Mesenchymal stem cell (in vitro differentiated cells and primary cell): ENCODE measurements at regions not wholly inside any gene's neighbourhood (a gene's known extent, or its start where the extent isn't known, plus 50 kb on each side); places are given as distances from the start of the nearest gene placed in this dataset.

Experiments used
- DNase-seq: peaks from one replicate; pipeline ENCODE4 v3.0.0-alpha.2; 2013
- H2AFZ ChIP-seq: one replicate; pipeline ENCODE4 v1.6.1; 2013; ENCODE audit warnings: low read depth, mild to moderate bottlenecking, control low read depth, inconsistent platforms, low read length, moderate library complexity
- H2AK5ac ChIP-seq: 2 replicates; pipeline ENCODE4 v1.6.1; 2013; ENCODE audit warnings: low read length, moderate library complexity, mild to moderate bottlenecking, inconsistent platforms; ENCODE audit not compliant: severe bottlenecking
- H2BK120ac ChIP-seq: one replicate; pipeline ENCODE4 v1.6.1; 2013; ENCODE audit warnings: low read depth, mild to moderate bottlenecking, inconsistent platforms, low read length, moderate library complexity
- H2BK12ac ChIP-seq, 2 experiments: one replicate each; pipeline ENCODE4 v1.6.1; 2013; ENCODE audit warnings: inconsistent platforms in 2 of 2, low read length in 2 of 2, mild to moderate bottlenecking in 2 of 2, moderate library complexity in 2 of 2, control low read depth in 1 of 2
- H2BK15ac ChIP-seq: one replicate; pipeline ENCODE4 v1.6.1; 2013; ENCODE audit warnings: mild to moderate bottlenecking, low read depth, inconsistent platforms; ENCODE audit not compliant: poor library complexity, severe bottlenecking
- H2BK5ac ChIP-seq: 2 replicates; pipeline ENCODE4 v1.6.1; 2013; ENCODE audit warnings: low read depth, mild to moderate bottlenecking, low read length, control low read depth, inconsistent platforms; ENCODE audit not compliant: poor library complexity, severe bottlenecking
- H3K14ac ChIP-seq, 2 experiments: one replicate each; pipeline ENCODE4 v1.6.1; 2013; ENCODE audit warnings: inconsistent platforms in 2 of 2, low read length in 2 of 2, control low read depth in 1 of 2, mild to moderate bottlenecking in 1 of 2, moderate library complexity in 1 of 2
- H3K18ac ChIP-seq, 2 experiments: one replicate each; pipeline ENCODE4 v1.6.1; 2013; ENCODE audit warnings: inconsistent platforms in 2 of 2, low read length in 2 of 2, control low read depth in 1 of 2, low read depth in 1 of 2, mild to moderate bottlenecking in 1 of 2
- H3K23ac ChIP-seq, 2 experiments: one replicate each; pipeline ENCODE4 v1.6.1; 2013; ENCODE audit warnings: inconsistent platforms in 2 of 2, low read length in 2 of 2, mild to moderate bottlenecking in 2 of 2, moderate library complexity in 2 of 2, control low read depth in 1 of 2
- H3K27ac ChIP-seq: 2 replicates; pipeline ENCODE4 v1.5.1; 2013; ENCODE audit warnings: mild to moderate bottlenecking, moderate library complexity, low read length, control low read depth, inconsistent platforms; ENCODE audit not compliant: poor library complexity, severe bottlenecking
- H3K27me3 ChIP-seq, 2 experiments: 2 replicates each; pipeline versions ENCODE4 v1.6.1 to v1.7.0; 2013; ENCODE audit warnings: low read length in 2 of 2, mild to moderate bottlenecking in 2 of 2, moderate library complexity in 2 of 2, control low read depth in 1 of 2, inconsistent platforms in 1 of 2; ENCODE audit not compliant: control insufficient read depth in 1 of 2, insufficient read depth in 1 of 2
- H3K36me3 ChIP-seq, 2 experiments: 2 replicates each; pipeline versions ENCODE4 v1.6.1 to v1.7.0; 2013; ENCODE audit warnings: low read length in 2 of 2, control low read depth in 1 of 2, inconsistent platforms in 1 of 2, low read depth in 1 of 2, mild to moderate bottlenecking in 1 of 2; ENCODE audit not compliant: insufficient read depth in 2 of 2, control insufficient read depth in 1 of 2
- H3K4ac ChIP-seq, 2 experiments: one replicate each; pipeline ENCODE4 v1.6.1; 2013; ENCODE audit warnings: inconsistent platforms in 2 of 2, low read length in 2 of 2, mild to moderate bottlenecking in 2 of 2, moderate library complexity in 2 of 2, control low read depth in 1 of 2, low read depth in 1 of 2
- H3K4me1 ChIP-seq: 2 replicates; pipeline ENCODE4 v1.6.1; 2013; ENCODE audit warnings: low read depth, low read length, control low read depth; ENCODE audit not compliant: control insufficient read depth, insufficient read depth
- H3K4me2 ChIP-seq: 2 replicates; pipeline ENCODE4 v1.6.1; 2013; ENCODE audit warnings: low read length, mild to moderate bottlenecking, inconsistent platforms; ENCODE audit not compliant: poor library complexity, severe bottlenecking
- H3K4me3 ChIP-seq, 2 experiments: 2 replicates each; pipeline versions ENCODE4 v1.5.1 to v1.7.0; 2013; ENCODE audit warnings: low read length in 2 of 2, mild to moderate bottlenecking in 2 of 2, control low read depth in 1 of 2, low read depth in 1 of 2; ENCODE audit not compliant: insufficient read depth in 1 of 2
- H3K79me1 ChIP-seq: replicated peaks from 2 replicates; pipeline ENCODE4 v1.6.1; 2013; ENCODE audit warnings: mild to moderate bottlenecking, control low read depth, low read length, inconsistent platforms; ENCODE audit not compliant: poor library complexity, severe bottlenecking
- H3K9ac ChIP-seq: 2 replicates; pipeline ENCODE4 v1.7.0; 2013; ENCODE audit warnings: mild to moderate bottlenecking, low read length, moderate library complexity
- H3K9me3 ChIP-seq: 2 replicates; pipeline ENCODE4 v1.7.0; 2013; ENCODE audit warnings: mild to moderate bottlenecking, low read length; ENCODE audit not compliant: control insufficient read depth
- H4K8ac ChIP-seq: one replicate; pipeline ENCODE4 v1.6.1; 2013; ENCODE audit warnings: inconsistent platforms, mild to moderate bottlenecking, low read length, moderate library complexity
- H4K91ac ChIP-seq: one replicate; pipeline ENCODE4 v1.6.1; 2013; ENCODE audit warnings: mild to moderate bottlenecking, low read length, inconsistent platforms
- WGBS: methylation state at CpG from one replicate; pipeline ENCODE4 v1.1.7; 2013; ENCODE audit warnings: mixed read lengths; 5-methylcytosine and 5-hydroxymethylcytosine counted together

DNA sequence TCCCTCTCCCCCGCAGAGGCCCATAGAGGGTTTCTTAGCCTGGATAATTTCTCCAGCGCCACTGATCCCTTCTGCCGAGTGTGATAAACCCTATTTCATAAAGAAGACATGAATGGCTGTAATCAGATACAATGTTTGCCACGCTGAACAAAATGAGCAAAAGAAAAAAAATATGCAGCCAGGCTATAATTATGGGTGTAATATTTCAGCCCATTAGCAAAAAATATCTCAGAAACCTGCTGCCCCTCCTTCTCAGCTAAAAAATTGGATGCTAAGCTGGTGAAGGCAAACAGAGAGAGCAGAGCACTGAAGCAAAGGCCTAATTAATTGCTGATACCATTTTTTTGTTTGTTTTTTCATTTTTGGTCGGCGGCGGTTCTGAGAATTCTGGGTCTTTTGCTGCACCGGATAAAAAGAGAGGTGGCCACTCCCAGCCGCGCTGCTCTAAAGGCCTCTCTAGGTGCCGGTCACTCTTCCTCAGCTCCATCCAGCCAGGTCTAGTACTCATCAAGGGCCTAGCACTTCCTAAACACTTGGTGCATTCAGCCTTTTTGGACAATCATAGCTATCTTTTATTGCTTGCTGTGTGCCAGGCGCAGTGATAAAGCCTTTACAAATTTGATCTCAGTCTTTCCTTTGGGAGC lies 128.7 kb upstream of the TLE3 start:
- H3K4me2 ChIP-seq, result no peak overlapping the region
- H3K4me3 ChIP-seq, result no peak overlapping the region
- H3K18ac ChIP-seq, result no peak overlapping the region
- H4K91ac ChIP-seq, result no peak overlapping the region
- H3K9ac ChIP-seq, result no peak overlapping the region
- 97% methylated on average over 12 of the region's 12 CpGs for WGBS
- H2BK120ac ChIP-seq, result no peak overlapping the region
- H3K27ac ChIP-seq, result no peak overlapping the region
- H3K79me1 ChIP-seq, result no peaks in the 10 kb centered on the region
- no peak overlapping the region for H3K14ac ChIP-seq
- no peak overlapping the region for H2AFZ ChIP-seq
- no peak overlapping the region for H3K23ac ChIP-seq
- no peak for DNase-seq
- no peak overlapping the region for H2BK12ac ChIP-seq
- H3K4me1 ChIP-seq, result no peaks in the 10 kb centered on the region
- no peak overlapping the region for H2BK15ac ChIP-seq
- peaks cover 9% of the 10 kb centered on the region for H3K9me3 ChIP-seq
- no peak overlapping the region for H2AK5ac ChIP-seq
- H3K36me3 ChIP-seq, result no peaks in the 10 kb centered on the region
- H2BK5ac ChIP-seq, result no peak overlapping the region
- H3K4ac ChIP-seq, result no peak overlapping the region
- peaks cover 14 to 36% of the 10 kb centered on the region in 2 experiments for H3K27me3 ChIP-seq
- no peak overlapping the region for H4K8ac ChIP-seq

DNA sequence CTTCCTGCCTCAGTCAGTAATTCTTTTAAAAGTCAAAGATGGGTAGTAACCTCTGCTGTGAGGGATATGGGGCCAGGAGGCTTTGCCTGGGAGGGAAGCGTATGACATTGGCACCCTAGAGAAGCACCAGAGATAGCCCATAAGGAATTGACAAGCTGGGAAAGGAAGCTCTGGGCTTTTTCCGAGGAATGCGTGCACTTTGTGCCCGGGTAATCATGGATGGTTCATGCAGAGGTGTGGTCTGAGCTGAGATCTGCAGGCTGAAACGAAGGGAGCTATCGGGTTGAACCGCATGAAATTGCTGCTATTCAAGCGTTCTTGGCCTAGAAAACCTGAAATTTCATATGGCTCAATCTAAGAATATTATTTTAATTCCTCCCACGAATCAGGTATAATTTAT lies 127.7 kb upstream of the TLE3 start:
- no peak for DNase-seq
- H2AFZ ChIP-seq, result no peak overlapping the region
- H3K4me1 ChIP-seq, result no peaks in the 10 kb centered on the region
- H4K91ac ChIP-seq, result no peak overlapping the region
- no peaks in the 10 kb centered on the region for H3K36me3 ChIP-seq
- H3K27ac ChIP-seq, result no peak overlapping the region
- H3K4me2 ChIP-seq, result no peak overlapping the region
- H2AK5ac ChIP-seq, result no peak overlapping the region
- WGBS, result 93% methylated on average over 6 of the region's 9 CpGs
- H3K23ac ChIP-seq, result no peak overlapping the region
- H2BK15ac ChIP-seq, result no peak overlapping the region
- H3K27me3 ChIP-seq, result peaks cover 19 to 36% of the 10 kb centered on the region in 2 experiments
- H3K18ac ChIP-seq, result no peak overlapping the region
- H4K8ac ChIP-seq, result no peak overlapping the region
- no peak overlapping the region for H3K4ac ChIP-seq
- H3K9me3 ChIP-seq, result peaks cover 3% of the 10 kb centered on the region
- H3K9ac ChIP-seq, result no peak overlapping the region
- no peaks in the 10 kb centered on the region for H3K79me1 ChIP-seq
- H2BK5ac ChIP-seq, result no peak overlapping the region
- H3K4me3 ChIP-seq, result no peak overlapping the region
- no peak overlapping the region for H2BK120ac ChIP-seq
- no peak overlapping the region for H2BK12ac ChIP-seq
- no peak overlapping the region for H3K14ac ChIP-seq

DNA sequence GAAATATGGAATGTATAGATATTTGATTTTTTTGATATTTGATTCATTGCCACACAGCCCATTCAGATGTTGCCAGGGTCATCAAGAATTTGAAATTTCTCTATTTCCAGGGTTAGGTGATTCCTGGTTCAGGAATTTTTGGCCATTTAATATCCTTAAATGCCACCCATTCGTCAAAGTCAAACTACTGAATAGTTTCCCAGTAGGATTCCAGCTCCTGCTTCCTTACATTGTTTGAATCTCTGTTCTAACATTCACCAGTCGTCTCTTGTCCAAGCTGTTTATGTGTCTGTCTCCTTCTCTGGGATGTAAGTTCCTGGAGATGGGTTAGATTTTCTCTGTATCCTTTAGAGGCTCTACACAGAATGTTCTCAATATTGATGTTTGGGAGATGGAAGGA lies 124.9 kb upstream of the TLE3 start:
- Histone ChIP-seq H3K4me2 (no peak overlapping the region), H3K18ac (no peak overlapping the region), H3K9me3 (no peaks in the 10 kb centered on the region), H2BK15ac (no peak overlapping the region), H2BK120ac (no peak overlapping the region), H3K27ac (no peak overlapping the region), H3K14ac (no peak overlapping the region), H3K23ac (no peak overlapping the region), H2BK5ac (no peak overlapping the region), H2AFZ (no peak overlapping the region), H3K4me3 (no peak overlapping the region), H3K4me1 (no peaks in the 10 kb centered on the region), H3K4ac (no peak overlapping the region), H3K27me3 (peaks cover 35 to 52% of the 10 kb centered on the region in 2 experiments), H3K9ac (no peak overlapping the region), H3K36me3 (no peaks in the 10 kb centered on the region), H4K91ac (no peak overlapping the region), H4K8ac (no peak overlapping the region), H3K79me1 (no peaks in the 10 kb centered on the region), H2BK12ac (no peak overlapping the region), H2AK5ac (no peak overlapping the region)
- no peak for DNase-seq
- WGBS, result 83% methylated on average over 2 of the region's 2 CpGs

DNA sequence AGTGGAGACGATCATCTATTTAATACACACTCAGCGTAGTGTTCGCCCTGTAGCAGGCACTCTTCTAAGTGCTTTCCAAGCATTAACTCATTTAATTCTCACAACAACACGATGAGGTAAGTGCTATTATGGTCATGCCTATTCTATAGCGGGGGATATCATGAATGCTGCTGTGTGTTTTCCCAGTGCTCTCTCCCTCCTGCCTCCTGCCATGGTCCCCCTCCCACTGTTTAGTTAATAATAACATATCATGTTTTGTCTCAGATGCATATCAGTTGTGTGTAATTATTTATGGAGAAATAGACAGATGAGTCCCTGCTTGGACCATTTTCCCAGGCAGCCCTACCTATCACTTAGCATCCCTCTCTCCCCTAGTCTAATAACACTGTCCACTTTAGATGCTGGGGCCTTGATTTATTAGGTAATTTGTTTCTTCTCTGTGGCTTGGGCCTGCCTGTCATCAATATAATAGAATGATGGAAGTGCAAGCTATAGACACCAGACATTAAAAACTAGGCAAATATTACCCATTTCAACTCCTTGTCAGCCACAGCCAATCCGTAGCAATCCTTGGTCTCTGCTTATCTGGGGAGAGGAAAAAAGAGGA lies 122.9 kb upstream of the TLE3 start:
- Histone ChIP-seq H3K18ac (no peak overlapping the region), H2BK15ac (no peak overlapping the region), H4K91ac (no peak overlapping the region), H4K8ac (no peak overlapping the region), H2BK120ac (no peak overlapping the region), H3K79me1 (no peaks in the 10 kb centered on the region), H2BK12ac (no peak overlapping the region), H3K4me3 (no peak overlapping the region), H3K4ac (no peak overlapping the region), H3K23ac (no peak overlapping the region), H3K9me3 (no peaks in the 10 kb centered on the region), H3K36me3 (no peaks in the 10 kb centered on the region), H3K27ac (no peak overlapping the region), H3K4me1 (no peaks in the 10 kb centered on the region), H2AK5ac (no peak overlapping the region), H3K14ac (no peak overlapping the region), H2AFZ (no peak overlapping the region), H3K4me2 (no peak overlapping the region), H3K9ac (no peak overlapping the region), H3K27me3 (peaks cover 40 to 46% of the 10 kb centered on the region in 2 experiments), H2BK5ac (no peak overlapping the region)
- no peak for DNase-seq
- 84% methylated on average over 4 of the region's 6 CpGs for WGBS
